Subcutaneous abdominal adipose tissue (tissue), 5 donors: ENCODE measurements at regions not wholly inside any gene's neighbourhood (a gene's known extent, or its start where the extent isn't known, plus 50 kb on each side); places are given as distances from the start of the nearest gene placed in this dataset.
"Not testable (repeated sequence)": the region's sequence is repeated elsewhere in the genome, so short reads cannot be mapped to it uniquely, and the experiment has no call there.

Experiments
- H3K27ac ChIP-seq: one replicate; pipeline ENCODE4 v1.7.0; 2013; ENCODE audit warnings: low read depth, mild to moderate bottlenecking, inconsistent platforms, low read length, moderate library complexity
- H3K27me3 ChIP-seq, 5 donors: one replicate each; pipeline ENCODE4 v1.7.0; 2013; ENCODE audit warnings: low read length in 5 of 5, inconsistent platforms in 1 of 5; ENCODE audit not compliant: control insufficient read depth in 5 of 5, insufficient read depth in 4 of 5
- H3K36me3 ChIP-seq, 5 donors: one replicate each; pipeline ENCODE4 v1.7.0; 2013; ENCODE audit warnings: low read length in 5 of 5; ENCODE audit not compliant: control insufficient read depth in 5 of 5, insufficient read depth in 5 of 5
- H3K4me1 ChIP-seq, 5 donors: one replicate each; pipeline ENCODE4 v1.7.0; 2013; ENCODE audit warnings: low read length in 5 of 5, mild to moderate bottlenecking in 3 of 5, moderate library complexity in 1 of 5; ENCODE audit not compliant: control insufficient read depth in 5 of 5, insufficient read depth in 5 of 5
- H3K4me3 ChIP-seq, 5 donors: one replicate each; pipeline ENCODE4 v1.7.0; 2013; ENCODE audit warnings: low read length in 5 of 5, low read depth in 1 of 5
- H3K9ac ChIP-seq, 5 donors: one replicate each; pipeline ENCODE4 v1.7.0; 2013; ENCODE audit warnings: low read length in 5 of 5, mild to moderate bottlenecking in 4 of 5, moderate library complexity in 3 of 5
- H3K9me3 ChIP-seq, 5 donors: one replicate each; pipeline ENCODE4 v1.7.0; 2013; ENCODE audit warnings: low read length in 5 of 5; ENCODE audit not compliant: control insufficient read depth in 5 of 5
- donor health status: healthy.
- donor health status: healthy.
- donor health status: healthy.
- donor health status: healthy.
- donor health status: healthy.

GRCh38 chr5:115457571-115457970 is 87.0 kb downstream of the FEM1C start:
- peaks cover 14 to 60% (median 58%) of the 10 kb centered on the region in 5 donors for H3K4me1 ChIP-seq
- no peak overlapping the region for H3K9ac ChIP-seq
- peak overlapping the region; percentile 38 for H3K27ac ChIP-seq
- H3K36me3 ChIP-seq: no peaks in the 10 kb centered on the region
- peak overlapping the region in 4 of 5 donors; percentile 12 to 27 (median 16) for H3K4me3 ChIP-seq
- H3K9me3 ChIP-seq: no peaks in the 10 kb centered on the region
- no peaks in the 10 kb centered on the region for H3K27me3 ChIP-seq

- Histone ChIP-seq H3K4me3 (no peak overlapping the region), H3K9me3 (no peaks in the 10 kb centered on the region), H3K9ac (peak overlapping the region in 1 of 5 donors; percentile 4), H3K27me3 (no peaks in the 10 kb centered on the region), H3K4me1 (peaks cover 14 to 59% (median 58%) of the 10 kb centered on the region in 5 donors), H3K36me3 (no peaks in the 10 kb centered on the region), H3K27ac (no peak overlapping the region)
These were observed 88.0 kb downstream of the FEM1C start for GRCh38 chr5:115456539-115457040.

- H3K27me3 ChIP-seq: no peaks in the 10 kb centered on the region
- peak overlapping the region; percentile 55 for H3K27ac ChIP-seq
- H3K4me3 ChIP-seq: no peak overlapping the region
- peak overlapping the region in 1 of 5 donors; percentile 4 for H3K9ac ChIP-seq
- no peaks in the 10 kb centered on the region for H3K9me3 ChIP-seq
- no peaks in the 10 kb centered on the region for H3K36me3 ChIP-seq
- H3K4me1 ChIP-seq: peaks cover 14 to 60% (median 53%) of the 10 kb centered on the region in 5 donors
These were observed 88.5 kb downstream of the FEM1C start for GRCh38 chr5:115456056-115456455.

- H3K4me1 ChIP-seq: peaks cover 12 to 61% (median 52%) of the 10 kb centered on the region in 5 donors
- H3K4me3 ChIP-seq: no peak overlapping the region
- no peaks in the 10 kb centered on the region for H3K9me3 ChIP-seq
- peak overlapping the region; percentile 55 for H3K27ac ChIP-seq
- no peaks in the 10 kb centered on the region for H3K27me3 ChIP-seq
- H3K36me3 ChIP-seq: no peaks in the 10 kb centered on the region
- no peak overlapping the region for H3K9ac ChIP-seq
These were observed 89.3 kb downstream of the FEM1C start for GRCh38 chr5:115455301-115455707.

GRCh38 chr5:115453391-115454095 is 91.0 kb downstream of the FEM1C start:
- Histone ChIP-seq H3K4me3 (no peak overlapping the region), H3K4me1 (peaks cover 10 to 52% (median 42%) of the 10 kb centered on the region in 5 donors), H3K27me3 (no peaks in the 10 kb centered on the region), H3K9ac (no peak overlapping the region), H3K27ac (no peak overlapping the region), H3K36me3 (no peaks in the 10 kb centered on the region), H3K9me3 (no peaks in the 10 kb centered on the region)

GRCh38 chr5:115452536-115453235 is 91.9 kb downstream of the FEM1C start:
- H3K9me3 ChIP-seq: no peaks in the 10 kb centered on the region
- no peaks in the 10 kb centered on the region for H3K36me3 ChIP-seq
- H3K9ac ChIP-seq: no peak overlapping the region
- H3K27me3 ChIP-seq: no peaks in the 10 kb centered on the region
- H3K4me3 ChIP-seq: no peak overlapping the region
- H3K4me1 ChIP-seq: peaks cover 4 to 44% (median 33%) of the 10 kb centered on the region in 5 donors
- no peak overlapping the region for H3K27ac ChIP-seq

- Histone ChIP-seq H3K27me3 (no peaks in the 10 kb centered on the region), H3K36me3 (no peaks in the 10 kb centered on the region), H3K4me1 (peaks cover 3 to 37% (median 27%) of the 10 kb centered on the region in 5 donors), H3K27ac (no peak overlapping the region), H3K4me3 (no peak overlapping the region), H3K9ac (no peak overlapping the region), H3K9me3 (no peaks in the 10 kb centered on the region)
These were observed 92.5 kb downstream of the FEM1C start for GRCh38 chr5:115452083-115452482.

- no peaks in the 10 kb centered on the region for H3K36me3 ChIP-seq
- H3K4me3 ChIP-seq: no peak overlapping the region
- no peaks in the 10 kb centered on the region for H3K9me3 ChIP-seq
- H3K27ac ChIP-seq: peak overlapping the region; percentile 88
- H3K9ac ChIP-seq: peak overlapping the region in 2 of 5 donors; percentile 40 to 56
- no peaks in the 10 kb centered on the region for H3K27me3 ChIP-seq
- H3K4me1 ChIP-seq: peaks cover 3 to 28% (median 22%) of the 10 kb centered on the region in 5 donors
These were observed 93.8 kb downstream of the FEM1C start for GRCh38 chr5:115450741-115451140.

GRCh38 chr5:115448630-115449029 is 95.9 kb downstream of the FEM1C start:
- H3K9me3 ChIP-seq, H3K9ac ChIP-seq, H3K4me3 ChIP-seq, H3K36me3 ChIP-seq, H3K27me3 ChIP-seq, H3K27ac ChIP-seq: not testable (repeated sequence)
- peaks cover 3 to 14% (median 10%) of the 10 kb centered on the region in 5 donors for H3K4me1 ChIP-seq
